Activated effector memory CD4-positive, alpha-beta T cell treated with Interleukin-2 at 50 U/mL for 16 hours (primary cell): ENCODE measurements at regions not wholly inside any gene's neighbourhood (a gene's known extent, or its start where the extent isn't known, plus 50 kb on each side); places are given as distances from the start of the nearest gene placed in this dataset.

Source experiments
- DNase-seq: peaks from one replicate; pipeline ENCODE4 v3.0.0-alpha.2; 2020

DNA sequence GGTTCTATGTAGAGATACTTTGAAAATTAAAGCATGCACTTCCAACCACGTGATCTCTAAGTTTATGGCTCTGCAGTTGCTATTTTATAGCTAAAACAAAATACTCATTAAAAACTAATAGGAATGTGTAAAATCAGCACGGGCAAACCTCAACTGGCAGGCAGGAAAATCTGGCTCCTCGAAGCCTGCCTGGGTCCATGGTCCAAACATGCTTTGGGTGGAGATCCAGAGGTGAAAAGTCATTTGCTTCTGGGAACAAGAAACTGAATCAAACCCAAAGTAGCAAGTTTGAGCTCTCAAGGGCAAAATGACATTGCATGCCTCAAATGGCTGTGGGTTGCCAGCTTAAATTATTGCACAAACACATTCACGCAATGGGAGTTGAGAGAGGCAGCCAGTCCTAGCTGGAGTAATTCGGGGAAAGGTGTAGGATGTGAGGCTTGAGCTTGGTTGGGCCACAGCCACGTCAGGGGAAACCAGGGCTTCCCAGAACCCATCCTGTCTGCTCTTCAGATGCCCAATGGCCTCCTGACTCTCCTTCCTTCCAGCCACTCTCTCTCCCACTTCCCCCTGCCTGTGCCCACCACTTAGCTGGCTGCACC is 75.2 kb upstream of the LCLAT1 start:
- no peak for DNase-seq

DNA sequence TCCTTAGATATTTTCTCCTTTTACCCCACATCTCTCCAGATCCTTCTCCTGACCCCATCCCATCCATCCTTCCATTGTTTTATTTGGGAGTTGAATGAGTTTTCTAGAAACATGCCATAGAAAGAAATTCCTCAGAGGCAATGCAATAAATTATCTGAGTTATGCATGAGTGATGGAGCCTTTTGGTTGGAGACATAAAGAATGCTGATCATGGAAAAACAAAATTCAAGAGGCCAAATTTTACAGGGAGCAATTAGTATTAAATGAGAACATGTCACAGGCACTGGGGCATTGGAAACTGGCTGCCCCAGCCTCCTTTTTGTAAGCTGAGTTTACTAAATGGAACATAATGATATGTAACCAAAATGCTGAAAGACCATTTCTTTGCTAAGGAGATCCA is 74.2 kb upstream of the LCLAT1 start:
- DNase-seq: no peak

DNA sequence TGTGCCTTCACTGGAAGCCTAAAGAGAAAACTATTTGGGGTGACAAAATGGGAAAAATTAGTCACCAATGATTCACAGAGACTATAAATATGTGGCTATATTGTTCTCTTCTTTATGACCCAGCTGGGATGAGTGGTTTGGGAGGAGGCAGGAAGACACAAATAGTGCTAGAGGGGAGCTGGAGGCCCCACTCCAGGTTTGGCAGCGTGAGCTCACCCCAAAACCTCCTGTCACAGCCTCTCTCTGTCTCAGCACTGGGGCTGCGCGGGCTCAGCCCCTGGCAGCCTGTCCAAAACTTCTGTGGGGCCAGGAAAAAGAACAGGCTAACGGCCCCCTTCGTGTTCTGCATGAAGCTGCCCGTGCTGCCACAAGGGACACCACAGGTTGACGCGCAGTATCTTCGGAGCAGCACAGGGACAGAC is 73.2 kb upstream of the LCLAT1 start:
- no peak for DNase-seq

DNA sequence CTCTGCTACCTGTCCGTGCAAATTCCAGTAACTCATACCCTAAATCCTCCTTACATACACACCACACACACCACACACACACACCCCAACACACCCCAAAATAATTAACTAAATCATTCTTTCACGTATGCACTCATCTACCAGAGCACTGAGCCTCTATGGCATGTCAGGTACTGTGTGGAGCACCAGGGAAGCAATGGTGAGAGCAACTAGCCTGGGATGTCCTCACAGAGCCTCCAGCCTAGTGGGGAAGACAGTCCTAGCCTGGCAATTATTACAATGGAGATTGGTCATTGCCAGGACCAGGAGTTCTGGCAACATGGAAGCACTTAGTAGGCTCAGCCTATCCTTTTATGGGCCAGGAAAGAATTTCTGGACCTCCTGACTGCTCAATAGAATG is 72.7 kb upstream of the LCLAT1 start:
- DNase-seq: no peak

DNA sequence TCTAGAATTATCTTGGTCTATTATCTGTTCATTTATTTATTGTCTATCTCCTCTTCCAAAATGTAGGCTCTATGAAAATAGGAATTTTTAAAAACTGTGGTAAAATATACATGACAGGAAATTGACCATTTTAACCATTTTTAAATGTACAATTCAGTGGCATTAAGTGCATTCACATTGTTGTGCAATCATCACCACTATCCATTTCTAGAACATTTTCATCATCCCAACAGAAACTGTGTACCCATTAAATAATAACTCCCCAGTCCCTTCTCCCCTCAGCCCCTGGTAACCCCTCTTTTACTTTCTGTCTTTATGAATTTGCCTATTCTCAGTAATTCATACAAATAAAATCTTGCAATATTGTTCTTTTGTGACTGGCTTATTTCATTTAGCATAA is 71.1 kb upstream of the LCLAT1 start:
- DNase-seq: no peak

DNA sequence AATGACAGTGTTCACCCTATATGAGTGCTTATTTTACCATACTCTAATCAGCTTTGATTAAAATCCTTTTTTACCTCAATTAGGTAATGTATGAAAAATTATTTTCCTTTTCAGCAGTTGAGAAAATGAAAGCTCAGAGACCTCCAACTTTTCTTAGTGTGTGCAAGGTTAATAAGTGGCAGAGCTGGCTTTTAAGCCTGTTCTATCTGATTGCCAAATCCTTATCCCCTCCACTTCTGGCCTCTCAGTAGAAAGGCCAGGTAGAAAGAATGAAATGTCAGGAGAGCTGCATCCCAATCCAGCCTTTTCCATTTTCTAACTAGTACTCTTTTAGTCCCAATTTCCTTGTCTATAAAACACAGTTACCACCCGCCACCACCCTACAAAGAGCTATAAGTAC is 67.6 kb upstream of the LCLAT1 start:
- DNase-seq: no peak

DNA sequence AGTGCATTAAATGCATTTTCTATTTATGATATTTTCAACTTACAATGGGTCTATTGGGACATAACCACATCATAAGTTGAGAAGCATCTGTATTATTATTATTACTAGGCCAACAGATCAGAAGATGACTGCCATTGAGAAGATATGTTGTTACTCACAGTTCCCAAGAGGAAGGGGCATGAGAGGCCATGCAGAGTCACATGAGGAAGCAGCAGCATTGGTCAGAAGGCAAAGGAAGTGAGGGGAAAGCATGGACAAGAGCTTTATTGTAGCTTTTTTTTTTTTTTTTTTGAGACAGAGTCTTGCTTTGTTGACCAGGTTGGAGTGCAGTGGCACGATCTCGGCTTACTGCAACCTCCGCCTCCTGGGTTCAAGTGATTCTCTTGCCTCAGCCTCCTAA is 66.2 kb upstream of the LCLAT1 start:
- DNase-seq: no peak

DNA sequence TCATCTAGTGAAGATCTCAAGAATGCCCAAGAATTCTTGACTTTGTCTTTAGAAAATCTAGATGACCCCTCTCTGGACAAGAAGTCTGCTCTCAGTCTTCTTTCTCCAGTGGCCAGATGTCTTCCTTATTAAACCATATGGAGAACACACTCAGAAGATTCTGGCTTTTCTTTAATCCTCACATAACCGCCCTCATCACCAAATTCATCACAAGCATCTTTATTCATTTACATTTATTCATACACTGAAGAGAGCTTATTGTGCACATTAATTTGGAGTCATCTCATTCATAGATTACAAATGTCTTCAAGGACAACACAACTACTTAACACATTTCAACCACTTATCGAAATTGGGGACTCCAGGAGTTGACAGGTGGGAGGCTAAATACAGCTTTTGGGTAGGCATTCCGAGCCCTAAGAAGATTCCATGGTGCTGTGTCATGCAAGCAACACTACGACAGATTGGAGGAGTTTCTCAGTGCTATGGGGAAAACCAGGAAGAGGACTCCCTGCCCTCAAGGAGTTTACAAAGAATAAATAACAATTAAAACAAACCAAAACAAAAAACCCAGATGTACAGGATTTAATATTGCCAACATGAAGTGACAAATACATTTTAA is 64.8 kb upstream of the LCLAT1 start:
- no peak for DNase-seq

DNA sequence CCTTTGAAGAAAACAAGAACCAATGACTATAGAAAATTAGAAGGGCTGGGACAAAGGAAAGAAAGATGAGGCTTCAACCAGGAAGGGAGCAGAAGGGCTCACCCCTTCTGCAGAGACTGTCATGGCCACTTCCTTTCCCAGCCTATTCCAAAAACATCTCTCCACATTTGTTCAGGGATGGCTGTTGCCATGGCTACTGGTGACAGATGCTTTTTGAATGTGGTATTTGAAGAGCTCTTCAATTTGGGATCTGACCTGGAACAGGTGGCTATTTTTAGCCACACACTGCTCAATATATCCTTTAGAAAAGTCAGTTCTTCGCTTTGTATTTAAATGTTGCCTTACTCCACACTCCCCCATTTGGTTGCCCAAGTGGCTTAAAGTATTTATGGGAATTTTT is 64.1 kb upstream of the LCLAT1 start:
- DNase-seq: no peak

DNA sequence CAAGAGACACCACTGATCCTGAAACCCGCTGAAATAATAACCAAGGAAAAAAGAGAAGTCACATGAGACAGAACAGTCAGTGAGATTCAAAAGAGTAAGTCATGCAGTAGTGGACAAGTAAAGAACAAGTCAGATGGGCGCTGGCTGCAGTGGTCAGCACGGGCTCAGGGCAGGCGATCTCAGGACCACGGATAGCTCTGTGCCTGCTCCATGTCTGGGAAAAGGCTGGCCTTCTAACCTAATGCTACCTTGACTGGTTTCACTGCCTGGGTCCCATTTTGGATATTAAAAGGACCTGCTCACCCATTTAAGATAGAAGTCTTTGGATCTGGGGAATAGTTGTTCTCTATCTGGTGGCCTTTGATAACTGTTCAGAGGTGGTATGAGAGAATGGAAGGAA is 61.7 kb upstream of the LCLAT1 start:
- no peak for DNase-seq

DNA sequence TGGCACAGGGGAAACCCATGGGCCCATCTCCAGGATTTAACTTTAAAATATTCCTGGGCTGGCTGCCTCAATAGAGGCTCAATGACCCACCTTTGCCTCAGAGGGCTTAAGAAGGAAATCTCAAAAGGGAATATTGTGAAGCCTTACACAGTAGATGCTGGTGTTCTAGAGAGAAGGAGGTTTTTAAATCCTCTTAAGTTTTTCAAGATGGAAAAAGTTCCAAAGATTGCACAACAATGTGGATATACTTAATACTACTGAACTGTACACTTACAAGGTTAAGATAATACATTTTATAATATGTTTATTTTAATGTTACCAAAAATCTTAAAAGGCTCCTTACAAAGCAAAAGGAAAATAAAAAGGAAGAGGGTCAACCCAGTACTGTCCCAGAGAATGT is 54.9 kb upstream of the LCLAT1 start:
- no peak for DNase-seq

DNA sequence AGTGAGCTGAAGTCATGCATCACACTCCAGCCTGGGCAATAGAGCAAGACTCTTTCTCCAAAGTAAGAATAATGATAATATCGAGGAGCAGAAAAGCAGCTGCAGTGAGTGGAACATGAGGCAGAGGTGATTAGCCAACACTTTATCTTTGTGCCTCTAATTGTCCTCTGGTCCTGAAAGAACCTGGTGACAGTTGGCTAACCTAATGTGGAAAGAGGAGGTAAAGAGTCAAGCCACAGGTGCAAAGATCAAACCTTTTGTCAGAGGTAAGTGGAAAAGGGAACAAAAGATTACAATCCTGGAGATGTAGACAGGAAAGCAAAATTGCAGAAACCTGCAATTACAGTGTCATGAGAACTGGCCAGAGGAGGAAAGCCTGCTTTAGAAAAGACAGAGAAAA is 53.5 kb upstream of the LCLAT1 start:
- no peak for DNase-seq

DNA sequence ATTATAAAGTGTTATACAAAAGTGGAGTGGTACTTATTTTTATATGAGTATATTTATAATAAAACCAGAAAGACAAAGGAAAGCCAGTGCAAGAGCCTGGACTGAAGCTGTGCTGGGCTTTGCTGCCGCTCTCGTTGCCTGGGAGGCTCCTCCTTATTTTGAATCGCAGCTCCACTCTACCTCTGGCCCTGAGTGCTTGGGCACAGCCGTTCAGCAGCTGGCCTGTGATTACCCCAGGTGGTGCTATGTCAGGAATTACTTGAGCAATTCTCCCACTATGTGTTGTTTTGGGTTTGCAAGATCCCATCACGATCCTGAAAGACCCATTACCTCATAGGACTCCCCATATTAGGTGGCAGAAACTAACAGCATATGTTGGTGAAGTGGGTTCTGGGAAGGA is 53.0 kb upstream of the LCLAT1 start:
- no peak for DNase-seq

DNA sequence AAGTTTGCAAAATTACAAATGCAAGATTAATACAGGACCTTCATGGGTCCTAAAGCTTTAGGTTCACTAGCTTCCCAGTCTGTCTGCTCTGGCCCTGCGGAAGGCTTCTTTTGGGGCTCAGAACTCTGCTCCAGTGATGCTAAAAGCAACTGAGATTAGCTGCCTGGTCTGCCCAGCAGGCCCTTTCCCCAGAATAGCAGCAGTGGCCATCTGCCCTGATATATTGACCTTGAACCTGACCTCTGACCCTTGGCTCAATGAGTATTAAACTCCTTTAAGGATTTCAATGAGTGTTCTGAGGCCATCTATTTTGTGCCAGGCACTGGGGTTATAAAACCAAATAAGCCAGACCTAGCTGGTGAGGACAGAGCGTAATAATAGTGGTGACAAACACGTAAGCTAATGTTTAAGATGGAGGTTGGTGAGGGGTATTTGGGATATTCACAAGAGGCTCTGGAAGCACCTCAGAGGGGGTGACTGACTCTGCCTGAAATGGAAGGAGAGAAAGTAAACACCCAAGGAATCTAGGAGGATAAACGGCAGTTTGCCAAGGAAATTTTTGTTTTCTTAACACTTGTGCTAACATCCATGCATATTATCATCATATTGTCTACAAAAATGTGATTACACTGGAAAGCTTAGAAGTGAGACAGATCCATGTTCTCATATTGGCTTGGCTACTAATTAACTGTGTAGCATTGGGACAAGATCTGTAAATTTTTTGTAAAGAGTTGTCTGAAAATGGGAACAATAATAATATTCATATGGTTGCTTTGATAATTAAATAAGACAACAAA is 50.4 kb upstream of the LCLAT1 start:
- no peak for DNase-seq
